Endothelial cell (in vitro differentiated cells): ENCODE measurements at regions not wholly inside any gene's neighbourhood (a gene's known extent, or its start where the extent isn't known, plus 50 kb on each side); places are given as distances from the start of the nearest gene placed in this dataset.

ENCODE experiments used
- DNase-seq: peaks from one replicate; pipeline ENCODE4 v3.0.0; 2021; ENCODE audit warnings: low spot score
- H3K27ac Mint-ChIP-seq: one replicate; pipeline ENCODE4 v1.8.0; 2021; ENCODE audit warnings: mixed read lengths, inconsistent platforms; ENCODE audit not compliant: unreplicated experiment
- H3K27me3 Mint-ChIP-seq: one replicate; pipeline ENCODE4 v1.8.0; 2021; ENCODE audit warnings: mild to moderate bottlenecking, moderate library complexity, mixed read lengths, inconsistent platforms; ENCODE audit not compliant: unreplicated experiment
- H3K36me3 Mint-ChIP-seq: one replicate; pipeline ENCODE4 v1.8.0; 2021; ENCODE audit warnings: mild to moderate bottlenecking, low read depth, mixed read lengths, inconsistent platforms; ENCODE audit not compliant: unreplicated experiment
- H3K4me1 Mint-ChIP-seq: one replicate; pipeline ENCODE4 v1.8.0; 2021; ENCODE audit warnings: mild to moderate bottlenecking, mixed read lengths, inconsistent platforms; ENCODE audit not compliant: unreplicated experiment
- H3K4me3 Mint-ChIP-seq: one replicate; pipeline ENCODE4 v1.8.0; 2021; ENCODE audit warnings: mild to moderate bottlenecking, mixed read lengths, inconsistent platforms; ENCODE audit not compliant: unreplicated experiment
- H3K9me3 Mint-ChIP-seq: one replicate; pipeline ENCODE4 v1.8.0; 2021; ENCODE audit warnings: mixed read lengths, inconsistent platforms; ENCODE audit not compliant: unreplicated experiment
- CTCF ChIP-seq: fragments of 200-600 bp; sonication (generic); IDR thresholded peaks from one replicate; pipeline ENCODE4 v1.5.0; 2021; ENCODE audit warnings: antibody characterized with exemption; ENCODE audit not compliant: unreplicated experiment

- TF ChIP-seq CTCF, result no peak
- DNase-seq, result no peak
- Mint-ChIP-seq H3K4me3 (no peak overlapping the region), H3K9me3 (no peaks in the 10 kb centered on the region), H3K4me1 (peaks cover 34% of the 10 kb centered on the region), H3K36me3 (no peaks in the 10 kb centered on the region), H3K27me3 (peaks cover 1% of the 10 kb centered on the region), H3K27ac (no peak overlapping the region)
These were observed 281.9 kb downstream of the TLE3 start for GRCh38 chr15:69815793-69816192.

- Mint-ChIP-seq H3K27me3 (peaks cover 3% of the 10 kb centered on the region), H3K27ac (no peak overlapping the region), H3K9me3 (no peaks in the 10 kb centered on the region), H3K36me3 (no peaks in the 10 kb centered on the region), H3K4me3 (no peak overlapping the region), H3K4me1 (peaks cover 27% of the 10 kb centered on the region)
- no peak for TF ChIP-seq CTCF
- no peak for DNase-seq
These were observed 281.2 kb downstream of the TLE3 start for GRCh38 chr15:69816522-69816921.

- Mint-ChIP-seq H3K4me3 (no peak overlapping the region), H3K4me1 (peaks cover 9% of the 10 kb centered on the region), H3K27ac (no peak overlapping the region), H3K9me3 (no peaks in the 10 kb centered on the region), H3K27me3 (peaks cover 1% of the 10 kb centered on the region), H3K36me3 (no peaks in the 10 kb centered on the region)
- DNase-seq, result no peak
- no peak for TF ChIP-seq CTCF
These were observed 279.2 kb downstream of the TLE3 start for GRCh38 chr15:69818529-69818928.

GRCh38 chr15:69819371-69819770 lies 278.3 kb downstream of the TLE3 start:
- no peak overlapping the region for H3K4me3 Mint-ChIP-seq
- no peak for DNase-seq
- no peak overlapping the region for H3K27ac Mint-ChIP-seq
- TF ChIP-seq CTCF, result no peak
- H3K27me3 Mint-ChIP-seq, result peaks cover 1% of the 10 kb centered on the region
- peaks cover 5% of the 10 kb centered on the region for H3K4me1 Mint-ChIP-seq
- H3K36me3 Mint-ChIP-seq, result no peaks in the 10 kb centered on the region
- no peaks in the 10 kb centered on the region for H3K9me3 Mint-ChIP-seq

DNA sequence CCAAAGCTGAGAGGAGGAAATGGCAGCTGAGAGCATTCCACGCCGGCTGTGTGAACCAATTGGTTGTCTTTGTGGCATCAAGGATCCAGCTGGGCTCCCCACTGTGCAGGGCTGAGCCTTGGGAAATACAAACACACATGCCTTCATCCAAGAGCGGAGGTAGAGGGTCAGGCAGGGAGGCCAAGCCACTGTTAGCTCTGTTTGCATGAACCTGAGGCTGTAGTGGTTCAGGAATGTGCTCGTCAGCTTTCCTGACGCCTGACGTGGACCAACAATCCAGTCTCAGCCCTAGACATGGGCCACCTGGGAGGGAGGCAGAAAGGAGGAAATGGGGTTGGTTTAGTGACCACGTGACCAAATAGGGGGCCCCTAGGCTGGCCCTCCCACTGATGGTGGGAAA lies 276.9 kb downstream of the TLE3 start:
- no peak overlapping the region for H3K4me3 Mint-ChIP-seq
- no peaks in the 10 kb centered on the region for H3K9me3 Mint-ChIP-seq
- TF ChIP-seq CTCF, result no peak
- no peaks in the 10 kb centered on the region for H3K4me1 Mint-ChIP-seq
- peaks cover 3% of the 10 kb centered on the region for H3K27me3 Mint-ChIP-seq
- no peak for DNase-seq
- H3K27ac Mint-ChIP-seq, result no peak overlapping the region
- no peaks in the 10 kb centered on the region for H3K36me3 Mint-ChIP-seq
